ENCODE measurements at regions not wholly inside any gene's neighbourhood (a gene's known extent, or its start where the extent isn't known, plus 50 kb on each side); places are given as distances from the start of the nearest gene placed in this dataset.

- no peak overlapping the region for H3K27ac ChIP-seq
- ChIA-PET POLR2A (ENCODE audit: low non-redundant PET) (no interaction called here), CTCF (no interaction called here)
- peak; percentile 65 for DNase-seq (ENCODE audit: low spot score)
- no peak for TF ChIP-seq CTCF (conservative IDR thresholded peaks at IDR 0.05; ENCODE audit: low read depth)
These were observed 119.1 kb upstream of the GALNT2 start for GRCh38 chr1:229947968-229948367.

- DNase-seq (ENCODE audit: low spot score) = no peak
- no peak for TF ChIP-seq CTCF (conservative IDR thresholded peaks at IDR 0.05; ENCODE audit: low read depth)
- no peak overlapping the region for H3K27ac ChIP-seq
- CTCF ChIA-PET = no interaction called here
- POLR2A ChIA-PET (ENCODE audit: low non-redundant PET) = no interaction called here
These were observed 118.6 kb upstream of the GALNT2 start for GRCh38 chr1:229948438-229948837.

GRCh38 chr1:229949500-229949899 lies 117.5 kb upstream of the GALNT2 start:
- ChIA-PET CTCF (no interaction called here), POLR2A (ENCODE audit: low non-redundant PET) (no interaction called here)
- H3K27ac ChIP-seq = no peak overlapping the region
- no peak for DNase-seq (ENCODE audit: low spot score)
- no peak for TF ChIP-seq CTCF (conservative IDR thresholded peaks at IDR 0.05; ENCODE audit: low read depth)

- H3K27ac ChIP-seq = no peak overlapping the region
- DNase-seq (ENCODE audit: low spot score) = no peak
- POLR2A ChIA-PET (ENCODE audit: low non-redundant PET) = no interaction called here
- CTCF ChIA-PET = interaction anchor here (0.7 kb wide), 1 partner anchor 8 kb away, joined by 3 read pairs; no protein-coding TSS in a partner anchor
- no peak for TF ChIP-seq CTCF (conservative IDR thresholded peaks at IDR 0.05; ENCODE audit: low read depth)
These were observed 117.0 kb upstream of the GALNT2 start for GRCh38 chr1:229950020-229950419.

- no peak for DNase-seq (ENCODE audit: low spot score)
- CTCF ChIA-PET = interaction anchor here (0.7 kb wide), 1 partner anchor 133 kb away, joined by 5 read pairs; no protein-coding TSS in a partner anchor
- POLR2A ChIA-PET (ENCODE audit: low non-redundant PET) = no interaction called here
- H3K27ac ChIP-seq = no peak overlapping the region
- TF ChIP-seq CTCF (conservative IDR thresholded peaks at IDR 0.05; ENCODE audit: low read depth) = no peak
These were observed 116.1 kb upstream of the GALNT2 start for GRCh38 chr1:229950908-229951307.

- H3K27ac ChIP-seq = no peak overlapping the region
- no peak for DNase-seq (ENCODE audit: low spot score)
- TF ChIP-seq CTCF (conservative IDR thresholded peaks at IDR 0.05; ENCODE audit: low read depth) = no peak
- ChIA-PET POLR2A (ENCODE audit: low non-redundant PET) (no interaction called here), CTCF (interaction anchor here (0.8 kb wide), 1 partner anchor 169 kb away, joined by 3 read pairs; no protein-coding TSS in a partner anchor)
These were observed 115.0 kb upstream of the GALNT2 start for GRCh38 chr1:229951856-229952534.
